ENCODE measurements at regions not wholly inside any gene's neighbourhood (a gene's known extent, or its start where the extent isn't known, plus 50 kb on each side); places are given as distances from the start of the nearest gene placed in this dataset.

DNA sequence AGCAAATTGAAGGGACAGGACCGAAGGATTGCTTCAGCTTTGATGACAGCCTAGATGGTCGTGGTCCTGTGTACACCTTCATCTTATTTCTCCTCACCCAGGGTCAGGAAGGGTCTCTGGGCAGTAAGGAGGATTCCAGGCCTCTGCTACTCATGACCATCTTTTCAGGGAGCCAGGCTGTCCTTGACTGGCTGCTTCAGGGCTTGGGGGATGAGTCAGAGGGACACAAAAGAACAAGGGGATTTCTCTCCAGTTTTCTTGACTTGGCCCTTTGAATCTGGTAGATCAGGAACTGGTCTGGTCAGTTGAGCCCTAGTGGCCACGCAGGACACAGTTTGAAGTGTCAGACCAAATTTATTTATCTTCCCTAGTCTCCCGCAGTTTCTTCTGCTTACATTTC is 402.1 kb upstream of the CHD6 start:
- no peak for DNase-seq (ENCODE audit: low read depth in 1 of 2, low spot score in 1 of 2)

GRCh38 chr20:42018979-42019378 is 400.8 kb upstream of the CHD6 start:
- in situ Hi-C loops (cut with HindIII; ENCODE audit: low pct_unique_long_range_greater_than_20kb, low sequenced_read_pairs) = no loop called here

More for the DNA sequence above, 402.1 kb upstream of the CHD6 start:
- in situ Hi-C loops (cut with HindIII; ENCODE audit: low pct_unique_long_range_greater_than_20kb, low sequenced_read_pairs) = no loop called here
- TF ChIP-seq JUND (IDR thresholded peaks at IDR 0.05; ENCODE audit: low read depth) = no peak

GRCh38 chr20:42010090-42010489 is 391.9 kb upstream of the CHD6 start:
- TF ChIP-seq JUND (IDR thresholded peaks at IDR 0.05; ENCODE audit: low read depth) = no peak
- in situ Hi-C loops (cut with HindIII; ENCODE audit: low pct_unique_long_range_greater_than_20kb, low sequenced_read_pairs) = no loop called here
- no peak for DNase-seq (ENCODE audit: low read depth in 1 of 2, low spot score in 1 of 2)

More at GRCh38 chr20:42018979-42019378, 400.8 kb upstream of the CHD6 start:
- TF ChIP-seq JUND (IDR thresholded peaks at IDR 0.05; ENCODE audit: low read depth) = no peak
- DNase-seq (ENCODE audit: low read depth in 1 of 2, low spot score in 1 of 2) = no peak

GRCh38 chr20:42007251-42007650 is 389.1 kb upstream of the CHD6 start:
- in situ Hi-C loops (cut with HindIII; ENCODE audit: low pct_unique_long_range_greater_than_20kb, low sequenced_read_pairs) = no loop called here
- TF ChIP-seq JUND (IDR thresholded peaks at IDR 0.05; ENCODE audit: low read depth) = no peak
- DNase-seq (ENCODE audit: low read depth in 1 of 2, low spot score in 1 of 2) = no peak

DNA sequence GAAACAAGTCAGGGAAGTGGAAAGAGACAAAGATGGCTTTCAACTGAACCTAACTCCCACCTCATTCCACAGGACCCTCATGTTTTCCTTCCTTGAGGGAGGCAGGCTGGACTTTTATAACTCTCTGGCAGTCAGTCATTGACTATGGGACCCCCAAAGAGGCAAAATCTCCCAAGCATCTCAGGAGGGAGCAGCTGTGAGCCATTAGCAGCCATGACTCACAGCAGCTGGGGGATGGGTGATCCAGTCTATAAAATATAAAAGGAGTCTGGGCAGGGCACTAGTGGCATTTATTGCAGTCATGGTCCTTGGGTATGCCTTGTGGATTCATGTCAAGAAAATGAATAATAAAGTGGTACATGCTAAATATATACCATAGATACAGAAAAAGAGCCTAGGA is 387.0 kb upstream of the CHD6 start:
- in situ Hi-C loops (cut with HindIII; ENCODE audit: low pct_unique_long_range_greater_than_20kb, low sequenced_read_pairs) = no loop called here
- no peak for DNase-seq (ENCODE audit: low read depth in 1 of 2, low spot score in 1 of 2)
- TF ChIP-seq JUND (IDR thresholded peaks at IDR 0.05; ENCODE audit: low read depth) = no peak

DNA sequence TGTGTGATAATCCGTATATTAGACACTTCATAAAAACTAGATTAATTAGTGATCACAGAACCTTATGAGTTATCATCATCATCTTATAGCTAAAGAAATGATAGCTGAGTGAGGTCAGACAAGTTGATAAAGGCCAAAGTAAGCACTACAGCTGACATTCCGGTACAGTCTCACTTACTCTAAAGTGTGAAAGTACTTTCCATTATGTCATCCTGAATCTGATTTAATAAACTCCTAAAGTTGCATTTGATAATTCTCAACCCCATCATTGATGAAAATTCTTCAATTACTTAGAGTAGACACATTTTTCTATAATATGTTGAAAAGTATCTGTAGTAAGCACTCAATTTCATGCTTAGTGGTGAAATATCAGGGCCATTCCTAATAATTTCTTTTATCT is 385.2 kb upstream of the CHD6 start:
- no peak for TF ChIP-seq JUND (IDR thresholded peaks at IDR 0.05; ENCODE audit: low read depth)
- DNase-seq (ENCODE audit: low read depth in 1 of 2, low spot score in 1 of 2) = no peak
- in situ Hi-C loops (cut with HindIII; ENCODE audit: low pct_unique_long_range_greater_than_20kb, low sequenced_read_pairs) = no loop called here

DNA sequence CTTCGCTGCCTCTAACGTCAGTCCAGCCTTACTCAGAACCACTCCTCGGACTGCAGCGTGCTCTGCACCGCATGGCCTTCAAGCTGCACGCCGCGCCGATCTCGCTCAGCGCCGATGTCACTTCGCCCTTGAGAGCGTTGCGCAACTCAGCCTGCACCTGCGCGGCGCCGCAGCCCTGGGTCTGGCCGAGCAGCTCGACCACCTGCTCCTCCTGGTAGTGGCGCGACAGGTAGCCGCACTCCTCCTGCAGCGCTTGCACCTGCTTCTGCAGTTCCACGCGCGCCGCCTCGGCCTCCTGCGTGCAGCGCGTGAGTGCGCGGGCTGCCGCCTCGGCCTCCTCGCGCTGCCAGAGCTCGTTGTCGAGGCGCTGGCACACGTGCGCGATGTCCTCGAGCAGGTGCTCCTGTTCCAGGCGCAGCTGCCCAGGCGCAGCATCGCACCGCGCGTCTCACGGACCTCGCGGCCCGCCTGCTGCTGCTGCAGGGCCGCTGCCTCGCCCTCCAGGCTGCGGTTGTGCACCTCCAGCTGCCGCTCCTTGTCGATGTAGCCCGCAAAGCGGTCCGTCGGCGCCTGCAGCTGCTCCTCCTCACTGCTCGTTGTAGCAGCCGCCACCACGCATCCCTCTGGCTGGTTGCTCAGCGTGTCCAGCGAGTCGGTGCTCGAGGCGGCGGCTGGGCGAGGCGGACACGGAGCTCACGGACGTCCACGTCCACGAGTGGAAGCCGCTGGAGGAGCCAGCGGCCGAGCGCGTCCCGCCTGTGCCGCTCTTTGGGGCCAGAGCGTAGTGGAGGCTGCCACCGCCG is 380.6 kb upstream of the CHD6 start:
- DNase-seq (ENCODE audit: low read depth in 1 of 2, low spot score in 1 of 2) = no peak
- in situ Hi-C loops (cut with HindIII; ENCODE audit: low pct_unique_long_range_greater_than_20kb, low sequenced_read_pairs) = no loop called here
- no peak for TF ChIP-seq JUND (IDR thresholded peaks at IDR 0.05; ENCODE audit: low read depth)

GRCh38 chr20:41996951-41997350 is 378.8 kb upstream of the CHD6 start:
- TF ChIP-seq JUND (IDR thresholded peaks at IDR 0.05; ENCODE audit: low read depth) = no peak
- no peak for DNase-seq (ENCODE audit: low read depth in 1 of 2, low spot score in 1 of 2)
- in situ Hi-C loops (cut with HindIII; ENCODE audit: low pct_unique_long_range_greater_than_20kb, low sequenced_read_pairs) = no loop called here

- in situ Hi-C loops (cut with HindIII; ENCODE audit: low pct_unique_long_range_greater_than_20kb, low sequenced_read_pairs) = no loop called here
- DNase-seq (ENCODE audit: low read depth in 1 of 2, low spot score in 1 of 2) = no peak
- no peak for TF ChIP-seq JUND (IDR thresholded peaks at IDR 0.05; ENCODE audit: low read depth)
Measured at GRCh38 chr20:41992481-41992880, 374.3 kb upstream of the CHD6 start.

GRCh38 chr20:41991412-41991811 is 373.2 kb upstream of the CHD6 start:
- in situ Hi-C loops (cut with HindIII; ENCODE audit: low pct_unique_long_range_greater_than_20kb, low sequenced_read_pairs) = no loop called here

DNA sequence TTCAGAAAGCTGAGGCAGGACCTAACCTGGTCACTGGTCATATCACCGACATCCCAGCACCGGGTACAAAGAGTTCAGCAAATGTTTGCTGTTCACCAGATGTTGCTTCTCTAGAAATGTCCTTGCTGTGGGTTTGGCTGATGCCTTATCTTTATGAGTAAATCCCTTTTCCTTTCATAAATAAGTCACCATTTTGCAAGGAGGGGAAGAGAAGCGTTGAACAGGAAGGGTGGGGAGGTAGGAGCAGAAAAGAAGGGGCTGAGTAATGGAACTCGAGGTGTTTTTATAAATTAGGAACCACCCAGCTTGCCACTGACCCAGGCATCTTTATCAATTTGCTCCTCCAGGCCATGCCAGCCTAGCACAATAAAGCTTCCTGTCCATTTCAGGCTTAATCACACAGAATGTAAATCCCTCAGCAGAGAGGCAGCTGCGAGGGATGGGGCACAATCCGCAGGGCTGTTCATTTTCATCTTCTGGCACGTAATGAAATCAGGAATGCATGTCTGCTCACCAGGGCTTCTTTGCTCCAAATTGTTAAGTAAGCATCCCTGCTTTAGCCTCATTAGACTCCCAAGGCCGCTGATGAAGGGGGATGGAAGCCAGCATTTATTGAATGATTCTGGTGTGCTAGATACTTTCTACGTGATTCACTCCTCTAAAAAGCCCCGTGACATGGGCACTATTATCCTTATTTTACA is 371.9 kb upstream of the CHD6 start:
- in situ Hi-C loops (cut with HindIII; ENCODE audit: low pct_unique_long_range_greater_than_20kb, low sequenced_read_pairs) = no loop called here
- TF ChIP-seq JUND (IDR thresholded peaks at IDR 0.05; ENCODE audit: low read depth) = no peak

More at GRCh38 chr20:41991412-41991811, 373.2 kb upstream of the CHD6 start:
- DNase-seq (ENCODE audit: low read depth in 1 of 2, low spot score in 1 of 2) = no peak
- no peak for TF ChIP-seq JUND (IDR thresholded peaks at IDR 0.05; ENCODE audit: low read depth)

DNA sequence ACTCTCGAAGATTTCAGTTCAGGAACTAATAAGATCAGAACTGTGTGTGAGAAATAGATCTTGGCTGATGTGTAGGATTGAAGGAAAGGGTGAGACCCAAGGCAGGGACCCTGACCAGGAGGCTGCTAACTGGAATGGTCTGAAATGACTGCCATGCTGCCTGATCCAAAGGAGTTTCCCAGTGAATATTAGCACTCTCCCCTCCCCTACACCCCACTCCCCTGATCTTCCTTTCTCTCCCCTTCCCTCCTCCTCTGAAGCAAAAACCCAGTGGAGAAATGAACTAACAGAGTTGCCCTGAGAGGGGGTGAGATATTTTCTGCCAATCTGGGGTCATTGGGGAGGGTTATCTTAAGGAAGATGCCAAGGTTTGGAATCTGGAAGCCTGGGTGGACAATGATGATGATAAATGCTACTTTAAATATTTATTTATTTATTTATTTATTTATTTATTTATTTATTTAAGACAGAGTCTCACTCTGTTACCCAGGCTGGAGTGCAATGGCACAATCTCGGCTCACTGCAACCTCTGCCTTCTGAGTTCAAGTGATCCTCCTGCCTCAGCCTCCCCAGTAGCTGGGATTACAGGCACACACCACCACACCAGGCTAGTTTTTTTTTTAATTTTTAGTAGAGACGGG is 371.0 kb upstream of the CHD6 start:
- in situ Hi-C loops (cut with HindIII; ENCODE audit: low pct_unique_long_range_greater_than_20kb, low sequenced_read_pairs) = no loop called here
- no peak for DNase-seq (ENCODE audit: low read depth in 1 of 2, low spot score in 1 of 2)
- no peak for TF ChIP-seq JUND (IDR thresholded peaks at IDR 0.05; ENCODE audit: low read depth)

More for the DNA sequence above, 371.9 kb upstream of the CHD6 start:
- DNase-seq (ENCODE audit: low read depth in 1 of 2, low spot score in 1 of 2) = no peak

DNA sequence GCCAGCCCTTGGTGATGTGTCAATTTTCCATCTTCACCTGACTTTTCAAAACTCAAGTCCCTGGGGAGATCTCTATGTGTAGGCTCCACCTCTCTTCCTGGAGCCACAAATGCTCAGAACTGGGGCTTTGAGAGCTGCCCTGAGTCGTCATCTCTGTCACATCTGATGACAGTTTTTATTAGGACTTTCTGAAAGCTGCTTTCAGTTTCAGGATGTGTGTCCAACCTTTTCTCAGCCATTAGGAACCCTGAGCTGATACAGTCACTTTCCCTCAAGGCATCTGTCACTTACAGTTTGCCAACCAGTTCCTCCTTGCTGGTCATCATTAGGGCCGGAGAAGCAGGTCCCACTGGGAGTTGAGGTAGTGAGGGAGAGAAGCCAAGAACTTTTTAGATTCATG is 365.9 kb upstream of the CHD6 start:
- DNase-seq (ENCODE audit: low read depth in 1 of 2, low spot score in 1 of 2) = no peak
- TF ChIP-seq JUND (IDR thresholded peaks at IDR 0.05; ENCODE audit: low read depth) = no peak
- in situ Hi-C loops (cut with HindIII; ENCODE audit: low pct_unique_long_range_greater_than_20kb, low sequenced_read_pairs) = no loop called here
